ENCODE measurements at regions not wholly inside any gene's neighbourhood (a gene's known extent, or its start where the extent isn't known, plus 50 kb on each side); places are given as distances from the start of the nearest gene placed in this dataset.

DNA sequence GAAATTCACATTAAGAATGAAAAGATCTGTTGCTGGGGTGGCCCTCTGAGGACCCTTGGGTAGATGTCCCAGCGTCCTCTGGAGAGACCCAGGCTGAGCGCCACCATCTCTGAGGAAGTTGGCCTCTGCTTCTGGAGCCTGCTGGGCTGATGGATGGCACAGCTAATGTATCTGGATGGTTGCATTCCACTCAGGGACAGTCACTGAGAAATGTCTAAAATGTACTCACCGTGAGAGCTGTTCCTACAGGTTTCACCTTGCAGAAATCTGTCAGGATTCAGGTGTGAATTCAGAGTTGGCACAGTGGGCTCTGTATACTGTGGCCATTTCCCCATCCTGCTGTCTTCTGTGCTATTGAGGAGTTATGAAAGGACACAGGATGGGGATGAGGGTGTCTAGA is 247.2 kb downstream of the AACS start:
- Histone ChIP-seq H3K36me3 (ENCODE audit: insufficient read depth, low read length) (no peaks in the 10 kb centered on the region), H3K9ac (ENCODE audit: low read length) (no peak overlapping the region), H3K4me2 (ENCODE audit: low read length) (no peak overlapping the region), H3F3A (ENCODE audit: insufficient read depth, low read length) (no peaks in the 10 kb centered on the region), H3K79me2 (ENCODE audit: insufficient read depth, low read length) (no peaks in the 10 kb centered on the region), H3K27me3 (ENCODE audit: insufficient read depth, low read length) (no peaks in the 10 kb centered on the region), H4K20me1 (ENCODE audit: insufficient read depth, low read length) (no peaks in the 10 kb centered on the region), H3K4me3 (ENCODE audit: low read depth, low read length, poor library complexity, severe bottlenecking) (no peak overlapping the region), H3K9me2 (ENCODE audit: low read depth, low read length) (no peaks in the 10 kb centered on the region), H3K4me1 (ENCODE audit: insufficient read depth, low read length, severe bottlenecking) (no peaks in the 10 kb centered on the region), H2AFZ (ENCODE audit: low read length) (no peak overlapping the region), H3K9me3 (ENCODE audit: low read length) (no peaks in the 10 kb centered on the region), H3K27ac (ENCODE audit: low read depth, low read length, poor library complexity, severe bottlenecking) (no peak overlapping the region)
- TF ChIP-seq CTCF (IDR thresholded peaks at IDR 0.05; ENCODE audit: low read length) (no peak), EZH2 (IDR thresholded peaks at IDR 0.05; ENCODE audit: borderline replicate concordance, low read length) (no peak)

DNA sequence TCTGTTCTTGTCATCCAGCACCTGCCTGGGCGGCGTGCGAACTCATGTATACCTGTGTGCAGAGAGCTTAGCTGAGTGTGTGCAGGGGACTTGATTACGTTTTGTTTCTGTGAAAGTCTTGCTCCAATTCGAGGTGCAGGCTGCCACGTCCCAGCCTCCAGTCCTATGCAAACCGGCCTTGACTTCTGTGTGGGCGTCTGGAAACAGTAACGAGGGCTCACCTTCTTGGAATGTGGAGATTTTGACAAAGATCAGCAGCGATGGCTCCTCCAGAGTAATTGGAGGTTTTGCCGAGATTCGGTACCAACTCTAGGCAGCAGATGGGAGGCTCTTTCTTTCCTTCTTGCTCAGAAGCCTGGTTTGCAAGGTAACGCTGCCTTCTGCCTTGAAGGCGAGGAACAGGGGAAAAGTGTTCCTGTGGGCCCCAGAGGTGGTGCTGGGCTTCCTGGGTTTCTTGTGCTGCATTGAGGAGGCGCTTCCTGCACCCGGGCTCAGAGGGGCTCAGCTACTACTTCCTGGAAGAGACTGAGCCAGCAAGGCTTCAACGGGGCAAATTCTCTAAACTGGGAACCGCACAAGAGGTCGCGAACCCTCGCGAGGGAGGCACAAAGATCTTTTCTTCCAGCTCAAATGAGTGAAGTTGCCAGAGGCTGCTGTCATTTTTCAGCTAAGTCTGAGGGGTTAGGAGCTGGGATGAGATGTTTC is 249.0 kb downstream of the AACS start:
- H3K27ac ChIP-seq (ENCODE audit: low read depth, low read length, poor library complexity, severe bottlenecking), result no peak overlapping the region
- H3K9me2 ChIP-seq (ENCODE audit: low read depth, low read length), result no peaks in the 10 kb centered on the region
- no peaks in the 10 kb centered on the region for H3F3A ChIP-seq (ENCODE audit: insufficient read depth, low read length)
- no peaks in the 10 kb centered on the region for H3K36me3 ChIP-seq (ENCODE audit: insufficient read depth, low read length)
- H3K4me3 ChIP-seq (ENCODE audit: low read depth, low read length, poor library complexity, severe bottlenecking), result no peak overlapping the region
- H3K27me3 ChIP-seq (ENCODE audit: insufficient read depth, low read length), result no peaks in the 10 kb centered on the region
- no peak for TF ChIP-seq EZH2 (IDR thresholded peaks at IDR 0.05; ENCODE audit: borderline replicate concordance, low read length)
- TF ChIP-seq CTCF (IDR thresholded peaks at IDR 0.05; ENCODE audit: low read length), result no peak
- no peak overlapping the region; the same call in 1 of the 2 replicates for H3K4me2 ChIP-seq (ENCODE audit: low read length)
- H3K9me3 ChIP-seq (ENCODE audit: low read length), result no peaks in the 10 kb centered on the region
- no peaks in the 10 kb centered on the region for H3K4me1 ChIP-seq (ENCODE audit: insufficient read depth, low read length, severe bottlenecking)
- no peak overlapping the region for H3K9ac ChIP-seq (ENCODE audit: low read length)
- H4K20me1 ChIP-seq (ENCODE audit: insufficient read depth, low read length), result no peaks in the 10 kb centered on the region
- H3K79me2 ChIP-seq (ENCODE audit: insufficient read depth, low read length), result no peaks in the 10 kb centered on the region
- no peak overlapping the region for H2AFZ ChIP-seq (ENCODE audit: low read length)

DNA sequence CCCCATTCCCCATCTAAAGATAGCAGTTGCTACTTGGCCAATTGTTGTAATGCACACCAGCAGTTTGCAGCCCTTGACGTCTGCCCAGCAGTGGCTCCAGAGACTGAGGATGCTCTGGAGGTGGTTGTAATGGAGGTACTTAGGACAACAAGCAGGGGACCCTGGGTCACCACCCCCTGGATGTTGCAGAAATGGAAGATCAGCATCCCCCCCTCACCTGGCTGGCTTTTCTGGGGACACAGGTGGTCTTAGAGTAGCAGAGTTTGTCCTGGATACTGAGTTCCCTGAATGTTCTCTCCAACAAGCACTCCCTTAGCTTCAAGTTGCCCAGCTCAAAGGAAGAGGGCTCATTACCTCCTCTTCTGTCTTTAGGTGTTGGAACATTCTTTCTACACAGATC is 250.5 kb downstream of the AACS start:
- no peak overlapping the region for H3K4me2 ChIP-seq (ENCODE audit: low read length)
- no peaks in the 10 kb centered on the region for H3K27me3 ChIP-seq (ENCODE audit: insufficient read depth, low read length)
- H3K4me1 ChIP-seq (ENCODE audit: insufficient read depth, low read length, severe bottlenecking), result no peaks in the 10 kb centered on the region
- H4K20me1 ChIP-seq (ENCODE audit: insufficient read depth, low read length), result no peaks in the 10 kb centered on the region
- H3K9ac ChIP-seq (ENCODE audit: low read length), result no peak overlapping the region
- no peaks in the 10 kb centered on the region for H3K79me2 ChIP-seq (ENCODE audit: insufficient read depth, low read length)
- no peak overlapping the region for H3K27ac ChIP-seq (ENCODE audit: low read depth, low read length, poor library complexity, severe bottlenecking)
- H3F3A ChIP-seq (ENCODE audit: insufficient read depth, low read length), result no peaks in the 10 kb centered on the region
- H3K9me3 ChIP-seq (ENCODE audit: low read length), result no peaks in the 10 kb centered on the region
- H3K36me3 ChIP-seq (ENCODE audit: insufficient read depth, low read length), result no peaks in the 10 kb centered on the region
- TF ChIP-seq CTCF (IDR thresholded peaks at IDR 0.05; ENCODE audit: low read length) (no peak), EZH2 (IDR thresholded peaks at IDR 0.05; ENCODE audit: borderline replicate concordance, low read length) (no peak)
- H3K4me3 ChIP-seq (ENCODE audit: low read depth, low read length, poor library complexity, severe bottlenecking), result no peak overlapping the region
- H2AFZ ChIP-seq (ENCODE audit: low read length), result no peak overlapping the region
- no peaks in the 10 kb centered on the region for H3K9me2 ChIP-seq (ENCODE audit: low read depth, low read length)
